IMR-90 (cell line): ENCODE measurements at regions not wholly inside any gene's neighbourhood (a gene's known extent, or its start where the extent isn't known, plus 50 kb on each side); places are given as distances from the start of the nearest gene placed in this dataset.

Source experiments
- ATAC-seq: fragments of 200-7000 bp; cut with Tn5 transposase; 2 replicates; pipeline ENCODE4 v1.9.1; 2020; ENCODE audit warnings: low read depth, mild to moderate bottlenecking, moderate library complexity
- BruUV-seq: library from RNA; stranded (reverse); fragments of 400-500 nt; replicated peaks from 2 replicates; lab custom pipeline; 2021; lab: Mats Ljungman, UMichigan
- CTCF ChIA-PET: fragments of 300-600 bp; formaldehyde crosslinking; extraction: SDS; loops from one replicate; lab custom pipeline; 2021; ENCODE audit warnings: antibody characterized with exemption; lab: Yijun Ruan, JAX
- POLR2A ChIA-PET: fragments of 300-600 bp; sonication (Branson Sonifier 250); formaldehyde crosslinking; loops from one replicate; lab custom pipeline; 2022; ENCODE audit warnings: antibody characterized with exemption; ENCODE audit not compliant: unreplicated experiment; lab: Charles Lee
- DNase-seq: peaks from one replicate; pipeline ENCODE4 v3.0.0; 2013
- H2AFZ ChIP-seq: replicated peaks from 2 replicates; pipeline ENCODE3; 2013; ENCODE audit warnings: low read length, mild to moderate bottlenecking; ENCODE audit not compliant: poor library complexity
- H2AK5ac ChIP-seq: 2 replicates; pipeline ENCODE4 v1.6.1; 2013; ENCODE audit warnings: low read depth, low read length, inconsistent platforms
- H2AK9ac ChIP-seq: replicated peaks from 2 replicates; pipeline ENCODE3; 2013; ENCODE audit warnings: mild to moderate bottlenecking, low read depth, low read length, moderate library complexity; ENCODE audit not compliant: poor library complexity
- H2BK120ac ChIP-seq: 2 replicates; pipeline ENCODE4 v1.6.1; 2013; ENCODE audit warnings: low read depth, low read length, inconsistent platforms
- H2BK15ac ChIP-seq: 3 replicates; pipeline ENCODE4 v1.6.1; 2013; ENCODE audit warnings: low read depth, low read length, inconsistent platforms
- H2BK20ac ChIP-seq: 2 replicates; pipeline ENCODE4 v1.6.1; 2013; ENCODE audit warnings: low read depth, mild to moderate bottlenecking, inconsistent platforms, low read length, moderate library complexity
- H2BK5ac ChIP-seq: 2 replicates; pipeline ENCODE4 v1.6.1; 2013; ENCODE audit warnings: mild to moderate bottlenecking, low read depth, low read length, inconsistent platforms; ENCODE audit not compliant: poor library complexity, severe bottlenecking
- H3K14ac ChIP-seq: replicated peaks from 2 replicates; pipeline ENCODE4 v1.6.1; 2013; ENCODE audit warnings: low read depth, low read length, inconsistent platforms
- H3K18ac ChIP-seq: 2 replicates; pipeline ENCODE4 v1.6.1; 2013; ENCODE audit warnings: low read depth, low read length, control low read depth
- H3K23ac ChIP-seq: 2 replicates; pipeline ENCODE4 v1.6.1; 2013; ENCODE audit warnings: low read depth, low read length, inconsistent platforms
- H3K27ac ChIP-seq: 2 replicates; pipeline ENCODE4 v1.5.1; 2013; ENCODE audit warnings: mild to moderate bottlenecking, control low read depth, low read length; ENCODE audit not compliant: insufficient read depth
- H3K27me3 ChIP-seq: 2 replicates; pipeline ENCODE4 v1.6.1; 2013; ENCODE audit warnings: low read length; ENCODE audit not compliant: control insufficient read depth, insufficient read depth
- H3K36me3 ChIP-seq: 2 replicates; pipeline ENCODE4 v1.6.1; 2013; ENCODE audit warnings: low read length, mixed read lengths; ENCODE audit not compliant: control insufficient read depth, insufficient read depth
- H3K4ac ChIP-seq: 2 replicates; pipeline ENCODE4 v1.6.1; 2013; ENCODE audit warnings: low read depth, low read length, inconsistent platforms
- H3K4me1 ChIP-seq: 2 replicates; pipeline ENCODE4 v1.6.1; 2013; ENCODE audit warnings: low read length, mixed read lengths; ENCODE audit not compliant: control insufficient read depth, insufficient read depth
- H3K4me2 ChIP-seq: 2 replicates; pipeline ENCODE4 v1.6.1; 2013; ENCODE audit warnings: low read depth, mild to moderate bottlenecking, control low read depth, low read length, moderate library complexity
- H3K4me3 ChIP-seq: 2 replicates; pipeline ENCODE4 v1.5.1; 2013; ENCODE audit warnings: low read depth, mild to moderate bottlenecking, control low read depth, low read length, moderate library complexity; ENCODE audit not compliant: insufficient read depth
- H3K56ac ChIP-seq: 2 replicates; pipeline ENCODE4 v1.6.1; 2013; ENCODE audit warnings: low read length, inconsistent platforms; ENCODE audit not compliant: insufficient read depth; ENCODE audit errors: extremely low read depth
- H3K79me1 ChIP-seq, 2 experiments: 2 replicates each; pipeline ENCODE4 v1.6.1; 2013; ENCODE audit warnings: low read length in 2 of 2, inconsistent platforms in 1 of 2, low read depth in 1 of 2
- H3K9ac ChIP-seq: 2 replicates; pipeline ENCODE4 v1.6.1; 2013; ENCODE audit warnings: low read depth, low read length, control low read depth
- H3K9me1 ChIP-seq: 2 replicates; pipeline ENCODE4 v1.6.1; 2013; ENCODE audit warnings: low read length, inconsistent platforms; ENCODE audit not compliant: insufficient read depth
- H3K9me3 ChIP-seq: 2 replicates; pipeline ENCODE4 v1.6.1; 2013; ENCODE audit warnings: low read length; ENCODE audit not compliant: control insufficient read depth, insufficient read depth
- H4K20me1 ChIP-seq: 2 replicates; pipeline ENCODE4 v1.6.1; 2013; ENCODE audit warnings: low read length, inconsistent platforms; ENCODE audit not compliant: insufficient read depth
- H4K5ac ChIP-seq: 2 replicates; pipeline ENCODE4 v1.6.1; 2013; ENCODE audit warnings: mild to moderate bottlenecking, low read depth, low read length, control low read depth
- H4K8ac ChIP-seq, 2 experiments: 2 replicates each; pipeline ENCODE4 v1.6.1; 2013; ENCODE audit warnings: low read depth in 2 of 2, low read length in 2 of 2, control low read depth in 1 of 2, inconsistent platforms in 1 of 2
- H4K91ac ChIP-seq: 2 replicates; pipeline ENCODE4 v1.6.1; 2013; ENCODE audit warnings: low read depth, low read length, inconsistent platforms; ENCODE audit not compliant: insufficient read depth
- CEBPB ChIP-seq: IDR thresholded peaks from 2 replicates; pipeline ENCODE4 v1.6.1; 2012; ENCODE audit warnings: low read depth, low read length, improper control_type of control experiment
- CHD1 ChIP-seq: IDR thresholded peaks from 2 replicates; pipeline ENCODE4 v1.6.1; 2012; ENCODE audit warnings: low read depth, low read length, improper control_type of control experiment
- NFE2L2 ChIP-seq: fragments of 150-350 bp; IDR thresholded peaks from 2 replicates; pipeline ENCODE4 v1.6.1; 2016; ENCODE audit warnings: low read depth, mild to moderate bottlenecking, low read length
- POLR2A ChIP-seq: IDR thresholded peaks from 2 replicates; pipeline ENCODE4 v1.6.1; 2012; ENCODE audit warnings: mild to moderate bottlenecking, low read depth, low read length
- RFX5 ChIP-seq: IDR thresholded peaks from 2 replicates; pipeline ENCODE4 v1.8.0; 2012; ENCODE audit warnings: low read depth, mild to moderate bottlenecking, low read length, moderate library complexity
- WGBS, 2 experiments: methylation state at CpG; one replicate each; pipeline versions ENCODE4 v1.1.5 to v1.1.7; 2013; ENCODE audit warnings: missing lambda C conversion rate in 2 of 2; ENCODE audit not compliant: insufficient read length in 1 of 2; ENCODE audit errors: extremely low coverage in 2 of 2; 5-methylcytosine and 5-hydroxymethylcytosine counted together
- dilution Hi-C: fragments of 300-500 bp; cut with HindIII; formaldehyde crosslinking; loops from one replicate; pipeline ENCODE4 v1.14.3; 2018; ENCODE audit warnings: low sequenced_read_pairs; ENCODE audit not compliant: unreplicated experiment
- in situ Hi-C: fragments of 300-500 bp; cut with MboI; formaldehyde crosslinking; loops from 3 replicates; pipeline ENCODE4 v1.14.3; 2019; ENCODE audit warnings: low sequenced_read_pairs, inconsistent platforms, mixed read lengths
- intact Hi-C: fragments of 100-400 bp; cut with micrococcal nuclease; formaldehyde crosslinking; loops from 2 replicates; pipeline ENCODE4 v1.10.0; 2022
- TF ChIP-seq, protein P1 (sequence below): fragments of 150-350 bp; IDR thresholded peaks from 2 replicates; pipeline ENCODE4 v1.6.1; 2017; ENCODE audit warnings: mild to moderate bottlenecking, antibody characterized with exemption, low read length, low read depth

DNA sequence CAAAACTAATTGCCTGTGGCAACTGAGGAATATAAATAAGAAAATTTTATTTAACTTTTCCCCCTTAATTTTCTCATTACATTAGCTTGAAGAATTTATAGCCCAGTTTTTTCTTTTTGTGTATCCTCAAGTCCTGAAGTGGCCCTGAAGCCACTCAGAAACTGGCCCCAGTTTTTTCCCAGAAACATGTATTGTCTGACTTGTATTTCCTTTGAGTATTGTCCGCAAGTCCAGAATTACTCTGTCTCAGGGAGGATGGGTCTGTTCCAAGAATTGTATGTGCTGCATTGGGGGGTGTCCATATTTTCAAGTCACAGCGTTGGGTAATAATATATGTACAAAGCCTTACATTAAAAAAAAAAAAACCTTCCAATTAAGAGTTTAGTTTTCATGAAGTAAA lies 149.7 kb upstream of the IL12A start:
- Histone ChIP-seq H3K56ac (no peak overlapping the region), H3K9me3 (no peaks in the 10 kb centered on the region), H2BK120ac (no peak overlapping the region), H3K9me1 (peaks cover 7% of the 10 kb centered on the region; the same call in 1 of the 2 replicates), H3K4me2 (no peak overlapping the region), H4K8ac (no peak overlapping the region), H3K9ac (no peak overlapping the region), H2BK5ac (no peak overlapping the region), H3K4ac (no peak overlapping the region), H3K36me3 (no peaks in the 10 kb centered on the region), H3K23ac (no peak overlapping the region), H2BK15ac (no peak overlapping the region), H2AK9ac (no peak overlapping the region), H3K18ac (no peak overlapping the region), H4K91ac (no peak overlapping the region), H3K14ac (no peak overlapping the region), H3K4me3 (no peak overlapping the region), H2AFZ (no peak overlapping the region), H3K27ac (no peak overlapping the region), H3K79me1 (peaks cover 23 to 67% of the 10 kb centered on the region in 2 experiments), H4K5ac (no peak overlapping the region), H3K4me1 (peaks cover 21% of the 10 kb centered on the region), H4K20me1 (peaks cover 28% of the 10 kb centered on the region; the same call in 1 of the 2 replicates), H2AK5ac (no peak overlapping the region), H3K27me3 (no peaks in the 10 kb centered on the region), H2BK20ac (no peak overlapping the region)
- intact Hi-C loops (no loop called here), in situ Hi-C loops (no loop called here), dilution Hi-C loops (no loop called here)
- ChIA-PET POLR2A (interaction anchor here (0.7 kb wide), 1 partner anchor 59 kb away, joined by 6 read pairs; no protein-coding TSS in a partner anchor), CTCF (interaction anchor here (0.6 to 0.8 kb wide), 5 partner anchors 10 to 673 kb away, joined by 3 to 7 read pairs (median 4); no protein-coding TSS in a partner anchor)
- TF ChIP-seq, protein P1, sequence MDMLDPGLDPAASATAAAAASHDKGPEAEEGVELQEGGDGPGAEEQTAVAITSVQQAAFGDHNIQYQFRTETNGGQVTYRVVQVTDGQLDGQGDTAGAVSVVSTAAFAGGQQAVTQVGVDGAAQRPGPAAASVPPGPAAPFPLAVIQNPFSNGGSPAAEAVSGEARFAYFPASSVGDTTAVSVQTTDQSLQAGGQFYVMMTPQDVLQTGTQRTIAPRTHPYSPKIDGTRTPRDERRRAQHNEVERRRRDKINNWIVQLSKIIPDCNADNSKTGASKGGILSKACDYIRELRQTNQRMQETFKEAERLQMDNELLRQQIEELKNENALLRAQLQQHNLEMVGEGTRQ, result no peak
- TF ChIP-seq POLR2A (no peak), NFE2L2 (no peak), CHD1 (no peak), RFX5 (no peak), CEBPB (no peak)
- ATAC-seq (no peak), DNase-seq (no peak)
- no TSS peak for BruUV-seq
- WGBS, 2 experiments, result no CpG with 5 or more reads among the region's 2 CpGs
